ENCODE measurements at regions not wholly inside any gene's neighbourhood (a gene's known extent, or its start where the extent isn't known, plus 50 kb on each side); places are given as distances from the start of the nearest gene placed in this dataset.

DNA sequence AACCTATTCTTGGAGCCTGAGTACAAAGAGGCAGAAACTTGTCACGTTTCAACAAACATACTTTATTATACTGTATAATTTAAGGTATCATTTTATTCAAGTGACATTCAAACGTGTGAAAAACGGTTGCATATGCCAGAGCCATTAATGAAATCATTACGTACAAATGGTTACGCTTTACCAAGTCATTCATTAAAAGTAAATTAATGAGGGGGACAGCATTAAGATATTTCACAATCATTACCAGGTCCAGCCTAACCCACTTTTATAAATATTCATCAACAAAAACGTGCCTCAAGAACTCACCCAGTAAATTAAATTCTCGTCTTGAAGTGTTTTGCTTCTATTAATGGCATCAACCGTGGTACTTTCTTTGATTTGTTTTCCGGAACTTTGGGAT is 253.0 kb downstream of the RPS24 start:
- no TSS peak for BruUV-seq (replicated peaks)
- ChIA-PET CTCF (no interaction called here), POLR2A (no interaction called here)
- no peak overlapping the region for H3K27ac Mint-ChIP-seq (ENCODE audit: low read depth, unreplicated experiment)
- H3K4me3 Mint-ChIP-seq (ENCODE audit: unreplicated experiment), result no peak overlapping the region
- no peaks in the 10 kb centered on the region for H3K36me3 Mint-ChIP-seq (ENCODE audit: insufficient read depth, unreplicated experiment)
- peaks cover 66% of the 10 kb centered on the region for H3K27me3 Mint-ChIP-seq (ENCODE audit: insufficient read depth, unreplicated experiment)
- TF ChIP-seq, protein P1, sequence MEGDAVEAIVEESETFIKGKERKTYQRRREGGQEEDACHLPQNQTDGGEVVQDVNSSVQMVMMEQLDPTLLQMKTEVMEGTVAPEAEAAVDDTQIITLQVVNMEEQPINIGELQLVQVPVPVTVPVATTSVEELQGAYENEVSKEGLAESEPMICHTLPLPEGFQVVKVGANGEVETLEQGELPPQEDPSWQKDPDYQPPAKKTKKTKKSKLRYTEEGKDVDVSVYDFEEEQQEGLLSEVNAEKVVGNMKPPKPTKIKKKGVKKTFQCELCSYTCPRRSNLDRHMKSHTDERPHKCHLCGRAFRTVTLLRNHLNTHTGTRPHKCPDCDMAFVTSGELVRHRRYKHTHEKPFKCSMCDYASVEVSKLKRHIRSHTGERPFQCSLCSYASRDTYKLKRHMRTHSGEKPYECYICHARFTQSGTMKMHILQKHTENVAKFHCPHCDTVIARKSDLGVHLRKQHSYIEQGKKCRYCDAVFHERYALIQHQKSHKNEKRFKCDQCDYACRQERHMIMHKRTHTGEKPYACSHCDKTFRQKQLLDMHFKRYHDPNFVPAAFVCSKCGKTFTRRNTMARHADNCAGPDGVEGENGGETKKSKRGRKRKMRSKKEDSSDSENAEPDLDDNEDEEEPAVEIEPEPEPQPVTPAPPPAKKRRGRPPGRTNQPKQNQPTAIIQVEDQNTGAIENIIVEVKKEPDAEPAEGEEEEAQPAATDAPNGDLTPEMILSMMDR (IDR thresholded peaks at IDR 0.05; ENCODE audit: unreplicated experiment), result no peak
- DNase-seq (ENCODE audit: unreplicated experiment), result no peak
- no peaks in the 10 kb centered on the region for H3K9me3 Mint-ChIP-seq (ENCODE audit: unreplicated experiment)
- no peaks in the 10 kb centered on the region for H3K4me1 Mint-ChIP-seq (ENCODE audit: insufficient read depth, unreplicated experiment)
- intact Hi-C loops (cut with micrococcal nuclease), result no loop called here

GRCh38 chr10:78287618-78288017 is 254.0 kb downstream of the RPS24 start:
- Mint-ChIP-seq H3K27ac (ENCODE audit: low read depth, unreplicated experiment) (no peak overlapping the region), H3K4me3 (ENCODE audit: unreplicated experiment) (no peak overlapping the region), H3K9me3 (ENCODE audit: unreplicated experiment) (no peaks in the 10 kb centered on the region), H3K27me3 (ENCODE audit: insufficient read depth, unreplicated experiment) (peaks cover 57% of the 10 kb centered on the region), H3K4me1 (ENCODE audit: insufficient read depth, unreplicated experiment) (no peaks in the 10 kb centered on the region), H3K36me3 (ENCODE audit: insufficient read depth, unreplicated experiment) (no peaks in the 10 kb centered on the region)
- DNase-seq (ENCODE audit: unreplicated experiment), result no peak
- ChIA-PET POLR2A (no interaction called here), CTCF (interaction anchor here (0.7 kb wide), 1 partner anchor 24 kb away, joined by 3 read pairs; no protein-coding TSS in a partner anchor)
- BruUV-seq (replicated peaks), result no TSS peak
- TF ChIP-seq, protein P1 (IDR thresholded peaks at IDR 0.05; ENCODE audit: unreplicated experiment), result no peak
- intact Hi-C loops (cut with micrococcal nuclease), result no loop called here

- TF ChIP-seq, protein P1 (IDR thresholded peaks at IDR 0.05; ENCODE audit: unreplicated experiment), result no peak
- CTCF ChIA-PET, result no interaction called here
- peaks cover 48% of the 10 kb centered on the region for H3K27me3 Mint-ChIP-seq (ENCODE audit: insufficient read depth, unreplicated experiment)
Measured at GRCh38 chr10:78288663-78289062, 255.0 kb downstream of the RPS24 start.

DNA sequence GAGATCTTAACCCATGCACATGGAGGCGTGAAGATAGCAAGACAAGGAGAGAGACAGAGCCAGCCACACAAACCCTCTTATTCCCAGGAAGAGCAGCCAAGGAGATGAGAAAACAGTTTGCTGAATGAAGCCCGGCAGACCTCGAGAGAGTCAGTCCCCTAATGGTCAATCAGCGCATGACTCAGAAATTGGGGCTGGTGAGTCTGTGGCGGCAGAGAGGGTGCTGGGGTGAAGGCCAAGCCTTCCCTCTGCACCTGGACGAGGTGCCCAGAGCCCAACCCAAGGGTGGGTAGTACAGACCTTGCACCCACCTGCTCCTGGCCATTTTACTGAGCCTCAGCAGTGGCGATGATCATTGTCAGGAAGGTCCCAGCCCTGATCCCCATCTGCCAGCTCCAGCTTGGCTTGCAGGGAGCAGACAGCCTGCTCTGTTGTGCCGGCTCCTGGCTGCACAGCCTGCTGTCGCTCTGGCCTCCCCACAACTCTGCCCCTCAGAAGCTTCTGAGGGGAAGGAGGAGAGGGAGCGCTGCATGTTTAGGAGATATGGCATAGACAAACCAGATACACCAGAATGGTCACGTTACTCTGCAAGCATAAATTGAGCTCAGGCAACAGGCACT is 256.6 kb downstream of the RPS24 start:
- H3K27ac Mint-ChIP-seq (ENCODE audit: low read depth, unreplicated experiment), result no peak overlapping the region

More at GRCh38 chr10:78288663-78289062, 255.0 kb downstream of the RPS24 start:
- POLR2A ChIA-PET, result interaction anchor here (0.6 kb wide), 1 partner anchor 8 kb away, joined by 3 read pairs; no protein-coding TSS in a partner anchor
- H3K36me3 Mint-ChIP-seq (ENCODE audit: insufficient read depth, unreplicated experiment), result no peaks in the 10 kb centered on the region
- intact Hi-C loops (cut with micrococcal nuclease), result no loop called here
- DNase-seq (ENCODE audit: unreplicated experiment), result no peak
- no peaks in the 10 kb centered on the region for H3K4me1 Mint-ChIP-seq (ENCODE audit: insufficient read depth, unreplicated experiment)
- no peaks in the 10 kb centered on the region for H3K9me3 Mint-ChIP-seq (ENCODE audit: unreplicated experiment)
- no peak overlapping the region for H3K27ac Mint-ChIP-seq (ENCODE audit: low read depth, unreplicated experiment)
- no peak overlapping the region for H3K4me3 Mint-ChIP-seq (ENCODE audit: unreplicated experiment)
- no TSS peak for BruUV-seq (replicated peaks)

More for the DNA sequence above, 256.6 kb downstream of the RPS24 start:
- no peaks in the 10 kb centered on the region for H3K36me3 Mint-ChIP-seq (ENCODE audit: insufficient read depth, unreplicated experiment)
- intact Hi-C loops (cut with micrococcal nuclease), result no loop called here
- peaks cover 36% of the 10 kb centered on the region for H3K27me3 Mint-ChIP-seq (ENCODE audit: insufficient read depth, unreplicated experiment)
- DNase-seq (ENCODE audit: unreplicated experiment), result peak; percentile 7
- H3K4me3 Mint-ChIP-seq (ENCODE audit: unreplicated experiment), result no peak overlapping the region
- no peaks in the 10 kb centered on the region for H3K9me3 Mint-ChIP-seq (ENCODE audit: unreplicated experiment)
- BruUV-seq (replicated peaks), result no TSS peak
- H3K4me1 Mint-ChIP-seq (ENCODE audit: insufficient read depth, unreplicated experiment), result no peaks in the 10 kb centered on the region
- ChIA-PET POLR2A (no interaction called here), CTCF (no interaction called here)
- TF ChIP-seq, protein P1 (IDR thresholded peaks at IDR 0.05; ENCODE audit: unreplicated experiment), result no peak

All from MCF 10A (cell line).